OCI-LY1 (cell line): ENCODE measurements at regions not wholly inside any gene's neighbourhood (a gene's known extent, or its start where the extent isn't known, plus 50 kb on each side); places are given as distances from the start of the nearest gene placed in this dataset.

Experiments used
- CTCF ChIP-seq: fragments of 200-600 bp; sonication (generic), shearing (Covaris generic); IDR thresholded peaks from 2 replicates; pipeline ENCODE4 v1.5.1; 2017; ENCODE audit warnings: mild to moderate bottlenecking, antibody characterized with exemption, low read length, moderate library complexity, mixed read lengths
- EZH2 ChIP-seq: fragments of 200-600 bp; sonication (generic), shearing (Covaris generic); IDR thresholded peaks from 2 replicates; pipeline ENCODE4 v1.8.0; 2017; ENCODE audit warnings: borderline replicate concordance, mixed run types, mild to moderate bottlenecking, antibody characterized with exemption, low read length, moderate library complexity, mixed read lengths

GRCh38 chr11:129503646-129504045 lies 128.0 kb downstream of the BARX2 start:
- TF ChIP-seq EZH2 (no peak), CTCF (no peak)
